ENCODE measurements at regions not wholly inside any gene's neighbourhood (a gene's known extent, or its start where the extent isn't known, plus 50 kb on each side); places are given as distances from the start of the nearest gene placed in this dataset.

GRCh38 chr6:119960456-119960855, 610.9 kb upstream of the MAN1A1 start:
- POLR2A ChIA-PET: no interaction called here

GRCh38 chr6:119960036-119960435, 610.5 kb upstream of the MAN1A1 start:
- Histone ChIP-seq H3K27ac (ENCODE audit: low read depth in 2 of 2, low read length in 1 of 2) (peak overlapping the region in 1 of 2 experiments; percentile 16; a peak in 1 of 4 replicates), H3K9me2 (no peaks in the 10 kb centered on the region), H3K4me3 (ENCODE audit: low read depth in 2 of 2, low read length in 1 of 2) (no peak overlapping the region), H3K4me2 (no peak overlapping the region), H3K36me3 (replicated peaks in 1 of 2; ENCODE audit: control insufficient read depth in 1 of 2, insufficient read depth in 2 of 2, low read length in 1 of 2) (no peaks in the 10 kb centered on the region), H3F3A (replicated peaks; ENCODE audit: insufficient read depth) (no peaks in the 10 kb centered on the region), H4K20me1 (ENCODE audit: insufficient read depth) (no peaks in the 10 kb centered on the region), H3K4me1 (ENCODE audit: control insufficient read depth in 1 of 2, insufficient read depth in 2 of 2, low read depth in 1 of 2, low read length in 1 of 2) (peaks cover 0 to 3% of the 10 kb centered on the region in 2 experiments; a peak in 1 of 4 replicates), H3K9ac (no peak overlapping the region), H2AFZ (ENCODE audit: low read depth) (no peak overlapping the region), H3K27me3 (ENCODE audit: insufficient read depth) (no peaks in the 10 kb centered on the region), H3K9me3 (no peaks in the 10 kb centered on the region), H3K79me2 (ENCODE audit: insufficient read depth) (no peaks in the 10 kb centered on the region)
- ChIA-PET CTCF (interaction anchor here (2.2 kb wide), 1 partner anchor 19 kb away, joined by 5 read pairs; no protein-coding TSS in a partner anchor), POLR2A (no interaction called here)
- no peak for DNase-seq
- TF ChIP-seq ELF1 (IDR thresholded peaks at IDR 0.05) (no peak), MEF2A (IDR thresholded peaks at IDR 0.05; ENCODE audit: borderline replicate concordance, low read depth) (no peak), FOXJ3 (CRISPR knock-in tag; IDR thresholded peaks at IDR 0.05) (no peak), USF2 (IDR thresholded peaks at IDR 0.05; ENCODE audit: borderline replicate concordance, low read depth, low read length) (no peak), NFIC (IDR thresholded peaks at IDR 0.05; ENCODE audit: borderline replicate concordance) (no peak), EZH2phosphoT487 (IDR thresholded peaks at IDR 0.05; ENCODE audit: borderline replicate concordance, low read depth) (no peak)
- 30% methylated on average over 3 of the region's 3 CpGs for WGBS (ENCODE audit: low lambda C conversion rate)

More at GRCh38 chr6:119960456-119960855, 610.9 kb upstream of the MAN1A1 start:
- H3K4me1 ChIP-seq (ENCODE audit: control insufficient read depth in 1 of 2, insufficient read depth in 2 of 2, low read depth in 1 of 2, low read length in 1 of 2): peaks cover 0 to 3% of the 10 kb centered on the region in 2 experiments; a peak in 1 of 4 replicates
- no peak overlapping the region for H3K9ac ChIP-seq
- H4K20me1 ChIP-seq (ENCODE audit: insufficient read depth): no peaks in the 10 kb centered on the region
- CTCF ChIA-PET: interaction anchor here (2.2 kb wide), 1 partner anchor 18 kb away, joined by 5 read pairs; no protein-coding TSS in a partner anchor
- no peaks in the 10 kb centered on the region for H3K79me2 ChIP-seq (ENCODE audit: insufficient read depth)
- WGBS (ENCODE audit: low lambda C conversion rate): 41% methylated on average over 5 of the region's 5 CpGs
- H3F3A ChIP-seq (replicated peaks; ENCODE audit: insufficient read depth): no peaks in the 10 kb centered on the region
- H3K4me2 ChIP-seq: no peak overlapping the region
- TF ChIP-seq TCF12 (IDR thresholded peaks at IDR 0.05) (0 out of 2 replicates have a peak, but pooled peaks have one; percentile 11), FOXM1 (IDR thresholded peaks at IDR 0.05; ENCODE audit: low read depth) (no peak)
- H3K27ac ChIP-seq (ENCODE audit: low read depth in 2 of 2, low read length in 1 of 2): peak overlapping the region in 1 of 2 experiments; percentile 16; a peak in 1 of 4 replicates
- no peaks in the 10 kb centered on the region for H3K27me3 ChIP-seq (ENCODE audit: insufficient read depth)
- H2AFZ ChIP-seq (ENCODE audit: low read depth): no peak overlapping the region
- H3K9me3 ChIP-seq: no peaks in the 10 kb centered on the region
- no peaks in the 10 kb centered on the region for H3K9me2 ChIP-seq
- H3K36me3 ChIP-seq (replicated peaks in 1 of 2; ENCODE audit: control insufficient read depth in 1 of 2, insufficient read depth in 2 of 2, low read length in 1 of 2): no peaks in the 10 kb centered on the region
- H3K4me3 ChIP-seq (ENCODE audit: low read depth in 2 of 2, low read length in 1 of 2): no peak overlapping the region
- no peak for DNase-seq

- no peaks in the 10 kb centered on the region for H3K36me3 ChIP-seq (replicated peaks in 1 of 2; ENCODE audit: control insufficient read depth in 1 of 2, insufficient read depth in 2 of 2, low read length in 1 of 2)
- H3F3A ChIP-seq (replicated peaks; ENCODE audit: insufficient read depth): no peaks in the 10 kb centered on the region
- 34% methylated on average over 3 of the region's 3 CpGs for WGBS (ENCODE audit: low lambda C conversion rate)
- no peak overlapping the region for H3K9ac ChIP-seq
- POLR2A ChIA-PET: no interaction called here
- no peaks in the 10 kb centered on the region for H3K27me3 ChIP-seq (ENCODE audit: insufficient read depth)
- no peak overlapping the region for H3K27ac ChIP-seq (ENCODE audit: low read depth in 2 of 2, low read length in 1 of 2)
- H3K4me2 ChIP-seq: no peak overlapping the region
- H3K79me2 ChIP-seq (ENCODE audit: insufficient read depth): no peaks in the 10 kb centered on the region
- DNase-seq: no peak
- no peaks in the 10 kb centered on the region for H3K9me2 ChIP-seq
- CTCF ChIA-PET: interaction anchor here (1.3 kb wide), 1 partner anchor 809 kb away, joined by 4 read pairs; no protein-coding TSS in a partner anchor
- peaks cover 0 to 3% of the 10 kb centered on the region in 2 experiments; a peak in 1 of 4 replicates for H3K4me1 ChIP-seq (ENCODE audit: control insufficient read depth in 1 of 2, insufficient read depth in 2 of 2, low read depth in 1 of 2, low read length in 1 of 2)
- no peak overlapping the region for H3K4me3 ChIP-seq (ENCODE audit: low read depth in 2 of 2, low read length in 1 of 2)
- H3K9me3 ChIP-seq: no peaks in the 10 kb centered on the region
- H4K20me1 ChIP-seq (ENCODE audit: insufficient read depth): no peaks in the 10 kb centered on the region
- H2AFZ ChIP-seq (ENCODE audit: low read depth): no peak overlapping the region
- TF ChIP-seq, protein P1, sequence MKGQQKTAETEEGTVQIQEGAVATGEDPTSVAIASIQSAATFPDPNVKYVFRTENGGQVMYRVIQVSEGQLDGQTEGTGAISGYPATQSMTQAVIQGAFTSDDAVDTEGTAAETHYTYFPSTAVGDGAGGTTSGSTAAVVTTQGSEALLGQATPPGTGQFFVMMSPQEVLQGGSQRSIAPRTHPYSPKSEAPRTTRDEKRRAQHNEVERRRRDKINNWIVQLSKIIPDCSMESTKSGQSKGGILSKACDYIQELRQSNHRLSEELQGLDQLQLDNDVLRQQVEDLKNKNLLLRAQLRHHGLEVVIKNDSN (IDR thresholded peaks at IDR 0.05; ENCODE audit: borderline replicate concordance, low read depth): no peak
- TF ChIP-seq SMC3 (IDR thresholded peaks at IDR 0.05; ENCODE audit: low read depth, low read length) (no peak), GABPA (IDR thresholded peaks at IDR 0.05; ENCODE audit: low read depth) (no peak), JUND (IDR thresholded peaks at IDR 0.05) (no peak), TEAD4 (IDR thresholded peaks at IDR 0.05; ENCODE audit: borderline replicate concordance, insufficient read depth) (no peak), USF2 (IDR thresholded peaks at IDR 0.05; ENCODE audit: borderline replicate concordance, low read depth, low read length) (no peak), NRF1 (IDR thresholded peaks at IDR 0.05; ENCODE audit: low read depth, low read length) (no peak), EZH2phosphoT487 (IDR thresholded peaks at IDR 0.05; ENCODE audit: borderline replicate concordance, low read depth) (no peak), TCF12 (IDR thresholded peaks at IDR 0.05) (no peak), GATA2 (CRISPR knock-in tag; IDR thresholded peaks at IDR 0.05) (no peak), EP300 (IDR thresholded peaks at IDR 0.05; ENCODE audit: borderline replicate concordance in 1 of 2, low read depth in 1 of 2, low read length in 1 of 2) (no peak)
- TF ChIP-seq, protein P2, sequence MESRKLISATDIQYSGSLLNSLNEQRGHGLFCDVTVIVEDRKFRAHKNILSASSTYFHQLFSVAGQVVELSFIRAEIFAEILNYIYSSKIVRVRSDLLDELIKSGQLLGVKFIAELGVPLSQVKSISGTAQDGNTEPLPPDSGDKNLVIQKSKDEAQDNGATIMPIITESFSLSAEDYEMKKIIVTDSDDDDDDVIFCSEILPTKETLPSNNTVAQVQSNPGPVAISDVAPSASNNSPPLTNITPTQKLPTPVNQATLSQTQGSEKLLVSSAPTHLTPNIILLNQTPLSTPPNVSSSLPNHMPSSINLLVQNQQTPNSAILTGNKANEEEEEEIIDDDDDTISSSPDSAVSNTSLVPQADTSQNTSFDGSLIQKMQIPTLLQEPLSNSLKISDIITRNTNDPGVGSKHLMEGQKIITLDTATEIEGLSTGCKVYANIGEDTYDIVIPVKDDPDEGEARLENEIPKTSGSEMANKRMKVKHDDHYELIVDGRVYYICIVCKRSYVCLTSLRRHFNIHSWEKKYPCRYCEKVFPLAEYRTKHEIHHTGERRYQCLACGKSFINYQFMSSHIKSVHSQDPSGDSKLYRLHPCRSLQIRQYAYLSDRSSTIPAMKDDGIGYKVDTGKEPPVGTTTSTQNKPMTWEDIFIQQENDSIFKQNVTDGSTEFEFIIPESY (IDR thresholded peaks at IDR 0.05; ENCODE audit: borderline replicate concordance, low read depth): no peak
Observed at GRCh38 chr6:119957195-119957594, 607.6 kb upstream of the MAN1A1 start.
